GM13977 (cell line): ENCODE measurements at regions not wholly inside any gene's neighbourhood (a gene's known extent, or its start where the extent isn't known, plus 50 kb on each side); places are given as distances from the start of the nearest gene placed in this dataset.

Experiments used
- DNase-seq: peaks from one replicate; pipeline ENCODE4 v3.0.0; 2012; ENCODE audit warnings: low spot score
- in situ Hi-C: fragments of 300-500 bp; cut with MboI; formaldehyde crosslinking; loops from one replicate; pipeline ENCODE4 v1.12.0; 2022; ENCODE audit warnings: low sequenced_read_pairs, low pct_unique_long_range_greater_than_20kb, mixed read lengths, inconsistent platforms; ENCODE audit not compliant: unreplicated experiment
- TF ChIP-seq, protein P1 (sequence below): IDR thresholded peaks from 2 replicates; pipeline ENCODE4 v1.5.1; 2012; ENCODE audit warnings: mild to moderate bottlenecking, control low read depth; ENCODE audit not compliant: insufficient read depth; ENCODE audit errors: extremely low read depth, missing control alignments

DNA sequence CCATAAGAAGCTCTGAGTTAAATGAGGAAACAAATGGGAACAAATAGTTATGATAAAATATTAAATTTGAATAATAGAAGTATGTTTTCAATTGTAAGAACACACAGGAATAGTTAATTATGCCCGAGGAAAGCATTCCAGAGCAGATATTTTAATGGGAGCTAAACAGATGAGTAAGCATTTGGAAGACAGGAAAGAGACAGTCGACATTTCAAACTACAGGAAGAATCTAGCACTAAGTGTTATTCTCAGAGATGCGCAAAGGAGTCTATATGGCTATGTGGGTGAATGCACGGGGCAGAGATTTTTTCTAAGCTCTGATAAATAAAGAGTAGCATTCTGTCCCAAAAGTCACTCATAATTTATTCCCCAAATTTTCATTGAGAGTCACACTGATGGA is 64.5 kb upstream of the SSTR1 start:
- in situ Hi-C loops, result no loop called here
- DNase-seq, result no peak

DNA sequence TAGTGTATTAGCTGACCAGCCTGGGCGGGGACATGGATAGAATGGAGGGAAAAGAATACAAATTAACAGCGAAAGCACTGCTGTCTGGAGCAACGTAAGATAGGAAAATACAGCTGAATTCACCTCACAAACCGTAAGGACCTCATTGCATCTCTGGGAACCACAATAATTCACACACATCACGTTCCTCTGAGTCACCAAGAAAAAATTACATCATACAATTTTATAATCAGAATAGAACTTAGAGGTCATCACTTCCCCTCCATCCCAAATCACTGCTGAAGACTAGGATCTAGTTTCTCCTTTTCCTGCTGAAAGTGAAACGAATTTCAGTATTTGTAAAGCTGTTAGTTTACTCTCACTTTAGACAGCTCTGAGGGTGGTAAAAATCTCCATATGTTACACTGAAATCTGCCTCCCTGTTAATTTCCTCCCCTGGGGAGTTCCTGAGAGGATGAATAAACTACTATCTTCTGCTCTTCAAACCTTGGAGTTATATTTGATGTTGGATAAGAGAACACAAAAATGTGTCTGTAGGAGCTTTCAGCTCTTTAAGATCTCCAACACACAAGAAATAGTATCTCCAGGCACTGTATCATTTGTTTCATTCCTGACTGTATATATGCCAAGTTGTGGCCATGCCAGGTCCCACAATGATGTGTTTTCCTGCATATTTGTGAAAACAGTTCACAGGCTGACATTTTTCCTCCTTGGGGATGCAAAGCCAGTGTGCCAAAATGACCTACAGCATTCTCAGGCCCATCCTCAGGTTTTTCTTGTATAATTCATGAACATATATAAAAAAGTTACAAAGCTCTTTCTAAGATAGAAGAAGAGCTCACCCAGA is 63.8 kb upstream of the SSTR1 start:
- TF ChIP-seq, protein P1, sequence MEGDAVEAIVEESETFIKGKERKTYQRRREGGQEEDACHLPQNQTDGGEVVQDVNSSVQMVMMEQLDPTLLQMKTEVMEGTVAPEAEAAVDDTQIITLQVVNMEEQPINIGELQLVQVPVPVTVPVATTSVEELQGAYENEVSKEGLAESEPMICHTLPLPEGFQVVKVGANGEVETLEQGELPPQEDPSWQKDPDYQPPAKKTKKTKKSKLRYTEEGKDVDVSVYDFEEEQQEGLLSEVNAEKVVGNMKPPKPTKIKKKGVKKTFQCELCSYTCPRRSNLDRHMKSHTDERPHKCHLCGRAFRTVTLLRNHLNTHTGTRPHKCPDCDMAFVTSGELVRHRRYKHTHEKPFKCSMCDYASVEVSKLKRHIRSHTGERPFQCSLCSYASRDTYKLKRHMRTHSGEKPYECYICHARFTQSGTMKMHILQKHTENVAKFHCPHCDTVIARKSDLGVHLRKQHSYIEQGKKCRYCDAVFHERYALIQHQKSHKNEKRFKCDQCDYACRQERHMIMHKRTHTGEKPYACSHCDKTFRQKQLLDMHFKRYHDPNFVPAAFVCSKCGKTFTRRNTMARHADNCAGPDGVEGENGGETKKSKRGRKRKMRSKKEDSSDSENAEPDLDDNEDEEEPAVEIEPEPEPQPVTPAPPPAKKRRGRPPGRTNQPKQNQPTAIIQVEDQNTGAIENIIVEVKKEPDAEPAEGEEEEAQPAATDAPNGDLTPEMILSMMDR, result no peak
- in situ Hi-C loops, result no loop called here

More for the DNA sequence above, 64.5 kb upstream of the SSTR1 start:
- TF ChIP-seq, protein P1, result no peak

DNA sequence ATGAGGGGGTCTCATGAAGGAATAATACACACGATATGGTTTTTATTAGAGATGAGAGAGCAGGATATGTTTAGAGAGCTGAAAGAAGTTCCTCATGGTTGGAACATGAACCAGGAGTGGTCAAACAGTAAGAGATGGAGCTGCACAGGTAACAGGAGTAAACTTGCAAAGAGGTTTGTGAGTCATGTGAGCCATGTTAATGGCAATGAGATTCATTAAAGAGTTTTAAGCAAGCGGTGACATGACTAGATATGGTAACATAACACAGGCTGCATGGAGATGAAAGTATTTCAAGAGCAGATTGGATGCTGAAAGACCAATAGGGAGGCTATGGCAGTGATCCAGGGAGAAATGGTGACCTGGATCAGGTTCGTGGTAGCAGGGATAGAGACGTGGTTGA is 62.6 kb upstream of the SSTR1 start:
- TF ChIP-seq, protein P1, result no peak
- in situ Hi-C loops, result no loop called here
- no peak for DNase-seq

More for the DNA sequence above, 63.8 kb upstream of the SSTR1 start:
- DNase-seq, result no peak

DNA sequence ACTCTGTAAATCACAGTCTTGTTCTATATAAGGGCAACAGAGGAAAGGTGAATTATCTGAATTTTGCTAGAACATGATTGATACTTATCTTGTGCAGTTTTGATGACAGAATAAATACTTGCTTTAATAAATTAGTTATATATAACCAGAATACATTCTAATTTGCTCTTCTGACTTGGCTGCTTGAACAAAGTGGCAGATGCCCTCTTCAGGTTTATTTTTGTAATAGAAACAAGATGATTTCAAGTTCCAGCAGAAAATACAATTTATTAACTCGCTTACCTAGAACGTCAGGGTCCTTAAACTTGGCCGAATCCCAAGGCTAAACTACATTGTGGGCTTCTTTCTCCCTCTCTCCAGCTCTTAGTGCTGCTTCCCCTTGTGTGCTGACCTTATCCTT is 57.6 kb upstream of the SSTR1 start:
- no peak for DNase-seq
- TF ChIP-seq, protein P1, result no peak
- in situ Hi-C loops, result no loop called here
